ENCODE measurements at regions not wholly inside any gene's neighbourhood (a gene's known extent, or its start where the extent isn't known, plus 50 kb on each side); places are given as distances from the start of the nearest gene placed in this dataset.

DNA sequence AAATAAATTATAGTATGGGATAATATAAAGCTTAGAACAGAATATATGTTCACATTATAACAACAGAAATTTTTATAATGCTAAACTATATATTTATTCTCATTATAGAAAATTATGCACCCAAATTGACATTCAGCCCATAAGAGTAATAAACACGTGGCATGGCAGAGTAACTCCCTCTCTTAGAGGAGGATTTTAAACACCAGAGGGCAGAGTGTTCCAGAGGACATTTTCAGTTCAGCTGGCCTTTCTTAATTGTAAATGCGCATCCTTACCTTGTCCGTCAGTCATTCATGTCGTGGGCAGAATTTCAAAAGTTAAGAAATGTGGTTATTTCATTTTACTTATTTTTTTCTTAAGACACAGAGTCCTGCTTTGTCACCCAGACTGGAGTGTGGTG is 147.1 kb downstream of the TANC2 start:
- H3K36me3 ChIP-seq (ENCODE audit: insufficient read depth, insufficient read length, low read length) = no peaks in the 10 kb centered on the region
- no peak overlapping the region for H3K4me3 ChIP-seq (ENCODE audit: insufficient read length, low read depth)
- TF ChIP-seq SUZ12 (IDR thresholded peaks at IDR 0.05; ENCODE audit: extremely low read depth, insufficient read depth, insufficient read length) (no peak), ZNF274 (IDR thresholded peaks at IDR 0.05; ENCODE audit: low read depth, low read length) (no peak), YY1 (IDR thresholded peaks at IDR 0.05; ENCODE audit: insufficient read depth, insufficient read length) (no peak)
- H3K9me3 ChIP-seq (ENCODE audit: insufficient read depth, low read length) = no peaks in the 10 kb centered on the region
- H3K4me1 ChIP-seq (ENCODE audit: insufficient read depth, insufficient read length) = no peaks in the 10 kb centered on the region
- no peak overlapping the region for H3K9ac ChIP-seq (ENCODE audit: insufficient read length, low read depth)
- H3K27me3 ChIP-seq (ENCODE audit: insufficient read depth, insufficient read length) = no peaks in the 10 kb centered on the region
- DNase-seq (ENCODE audit: low read depth, low spot score) = no peak

DNA sequence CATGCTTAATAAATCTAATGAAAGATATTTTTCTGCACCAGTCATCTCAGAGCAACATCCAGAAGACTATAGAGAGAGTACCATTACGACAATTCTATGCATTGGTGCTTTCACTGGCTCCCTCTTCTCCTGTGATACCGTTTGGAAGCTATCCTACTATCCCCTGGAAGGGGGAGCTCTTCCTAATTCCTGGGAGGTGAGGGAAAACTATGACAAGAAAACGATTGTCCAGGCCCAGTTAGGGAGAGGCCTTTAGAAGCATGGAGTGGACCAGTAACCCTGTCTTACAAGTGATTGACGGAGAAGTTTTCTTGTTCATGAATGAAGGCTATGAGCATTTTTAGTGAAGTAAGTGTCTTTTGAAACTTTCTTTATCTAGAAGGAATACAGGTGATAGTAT is 150.2 kb downstream of the TANC2 start:
- no peaks in the 10 kb centered on the region for H3K9me3 ChIP-seq (ENCODE audit: insufficient read depth, low read length)
- H3K4me1 ChIP-seq (ENCODE audit: insufficient read depth, insufficient read length) = no peaks in the 10 kb centered on the region
- TF ChIP-seq SUZ12 (IDR thresholded peaks at IDR 0.05; ENCODE audit: extremely low read depth, insufficient read depth, insufficient read length) (no peak), ZNF274 (IDR thresholded peaks at IDR 0.05; ENCODE audit: low read depth, low read length) (no peak), YY1 (IDR thresholded peaks at IDR 0.05; ENCODE audit: insufficient read depth, insufficient read length) (no peak)
- no peaks in the 10 kb centered on the region for H3K36me3 ChIP-seq (ENCODE audit: insufficient read depth, insufficient read length, low read length)
- no peak for DNase-seq (ENCODE audit: low read depth, low spot score)
- H3K27me3 ChIP-seq (ENCODE audit: insufficient read depth, insufficient read length) = no peaks in the 10 kb centered on the region
- no peak overlapping the region for H3K9ac ChIP-seq (ENCODE audit: insufficient read length, low read depth)
- H3K4me3 ChIP-seq (ENCODE audit: insufficient read length, low read depth) = no peak overlapping the region

- no peaks in the 10 kb centered on the region for H3K9me3 ChIP-seq (ENCODE audit: insufficient read depth, low read length)
- no peak for DNase-seq (ENCODE audit: low read depth, low spot score)
- no peak overlapping the region for H3K9ac ChIP-seq (ENCODE audit: insufficient read length, low read depth)
These were observed 151.2 kb downstream of the TANC2 start for GRCh38 chr17:63116967-63117830.

GRCh38 chr17:63120406-63120805 is 154.4 kb downstream of the TANC2 start:
- no peaks in the 10 kb centered on the region for H3K27me3 ChIP-seq (ENCODE audit: insufficient read depth, insufficient read length)
- no peaks in the 10 kb centered on the region for H3K9me3 ChIP-seq (ENCODE audit: insufficient read depth, low read length)
- no peaks in the 10 kb centered on the region for H3K36me3 ChIP-seq (ENCODE audit: insufficient read depth, insufficient read length, low read length)
- no peak for TF ChIP-seq SUZ12 (IDR thresholded peaks at IDR 0.05; ENCODE audit: extremely low read depth, insufficient read depth, insufficient read length)
- no peak for TF ChIP-seq ZNF274 (IDR thresholded peaks at IDR 0.05; ENCODE audit: low read depth, low read length)
- no peak overlapping the region for H3K4me3 ChIP-seq (ENCODE audit: insufficient read length, low read depth)
- H3K9ac ChIP-seq (ENCODE audit: insufficient read length, low read depth) = no peak overlapping the region
- no peaks in the 10 kb centered on the region for H3K4me1 ChIP-seq (ENCODE audit: insufficient read depth, insufficient read length)
- no peak for DNase-seq (ENCODE audit: low read depth, low spot score)

More at GRCh38 chr17:63116967-63117830, 151.2 kb downstream of the TANC2 start:
- H3K36me3 ChIP-seq (ENCODE audit: insufficient read depth, insufficient read length, low read length) = no peaks in the 10 kb centered on the region
- H3K4me1 ChIP-seq (ENCODE audit: insufficient read depth, insufficient read length) = no peaks in the 10 kb centered on the region
- no peak overlapping the region for H3K4me3 ChIP-seq (ENCODE audit: insufficient read length, low read depth)
- no peak for TF ChIP-seq YY1 (IDR thresholded peaks at IDR 0.05; ENCODE audit: insufficient read depth, insufficient read length)
- no peak for TF ChIP-seq SUZ12 (IDR thresholded peaks at IDR 0.05; ENCODE audit: extremely low read depth, insufficient read depth, insufficient read length)
- TF ChIP-seq ZNF274 (IDR thresholded peaks at IDR 0.05; ENCODE audit: low read depth, low read length) = no peak
- no peaks in the 10 kb centered on the region for H3K27me3 ChIP-seq (ENCODE audit: insufficient read depth, insufficient read length)

GRCh38 chr17:63124536-63124935 is 158.5 kb downstream of the TANC2 start:
- no peaks in the 10 kb centered on the region for H3K9me3 ChIP-seq (ENCODE audit: insufficient read depth, low read length)
- no peak overlapping the region for H3K9ac ChIP-seq (ENCODE audit: insufficient read length, low read depth)
- no peaks in the 10 kb centered on the region for H3K36me3 ChIP-seq (ENCODE audit: insufficient read depth, insufficient read length, low read length)
- TF ChIP-seq YY1 (IDR thresholded peaks at IDR 0.05; ENCODE audit: insufficient read depth, insufficient read length) = no peak
- TF ChIP-seq SUZ12 (IDR thresholded peaks at IDR 0.05; ENCODE audit: extremely low read depth, insufficient read depth, insufficient read length) = no peak
- TF ChIP-seq ZNF274 (IDR thresholded peaks at IDR 0.05; ENCODE audit: low read depth, low read length) = no peak
- H3K4me3 ChIP-seq (ENCODE audit: insufficient read length, low read depth) = no peak overlapping the region
- no peak for DNase-seq (ENCODE audit: low read depth, low spot score)
- no peaks in the 10 kb centered on the region for H3K4me1 ChIP-seq (ENCODE audit: insufficient read depth, insufficient read length)
- H3K27me3 ChIP-seq (ENCODE audit: insufficient read depth, insufficient read length) = no peaks in the 10 kb centered on the region

- Histone ChIP-seq H3K9ac (ENCODE audit: insufficient read length, low read depth) (no peak overlapping the region), H3K36me3 (ENCODE audit: insufficient read depth, insufficient read length, low read length) (no peaks in the 10 kb centered on the region), H3K9me3 (ENCODE audit: insufficient read depth, low read length) (no peaks in the 10 kb centered on the region), H3K27me3 (ENCODE audit: insufficient read depth, insufficient read length) (no peaks in the 10 kb centered on the region), H3K4me3 (ENCODE audit: insufficient read length, low read depth) (no peak overlapping the region), H3K4me1 (ENCODE audit: insufficient read depth, insufficient read length) (no peaks in the 10 kb centered on the region)
- TF ChIP-seq YY1 (IDR thresholded peaks at IDR 0.05; ENCODE audit: insufficient read depth, insufficient read length) (no peak), SUZ12 (IDR thresholded peaks at IDR 0.05; ENCODE audit: extremely low read depth, insufficient read depth, insufficient read length) (no peak), ZNF274 (IDR thresholded peaks at IDR 0.05; ENCODE audit: low read depth, low read length) (no peak)
- DNase-seq (ENCODE audit: low read depth, low spot score) = no peak
These were observed 158.9 kb downstream of the TANC2 start for GRCh38 chr17:63124958-63125357.

- no peak for TF ChIP-seq SUZ12 (IDR thresholded peaks at IDR 0.05; ENCODE audit: extremely low read depth, insufficient read depth, insufficient read length)
- Histone ChIP-seq H3K36me3 (ENCODE audit: insufficient read depth, insufficient read length, low read length) (no peaks in the 10 kb centered on the region), H3K4me1 (ENCODE audit: insufficient read depth, insufficient read length) (no peaks in the 10 kb centered on the region), H3K9ac (ENCODE audit: insufficient read length, low read depth) (no peak overlapping the region), H3K9me3 (ENCODE audit: insufficient read depth, low read length) (no peaks in the 10 kb centered on the region), H3K27me3 (ENCODE audit: insufficient read depth, insufficient read length) (no peaks in the 10 kb centered on the region), H3K4me3 (ENCODE audit: insufficient read length, low read depth) (no peak overlapping the region)
- no peak for DNase-seq (ENCODE audit: low read depth, low spot score)
These were observed 160.0 kb downstream of the TANC2 start for GRCh38 chr17:63125987-63126386.

All from NT2/D1 (cell line).